Pulmonary artery endothelial cell (primary cell): ENCODE measurements at regions not wholly inside any gene's neighbourhood (a gene's known extent, or its start where the extent isn't known, plus 50 kb on each side); places are given as distances from the start of the nearest gene placed in this dataset.

Experiments used
- DNase-seq: peaks from one replicate; pipeline ENCODE4 v3.0.0-alpha.2; 2011; ENCODE audit warnings: low read depth, low spot score

- DNase-seq: no peak
Measured at GRCh38 chr2:217098435-217098834, 238.6 kb upstream of the TNP1 start.

- no peak for DNase-seq
Measured at GRCh38 chr2:217097346-217097745, 237.5 kb upstream of the TNP1 start.

GRCh38 chr2:217096474-217097225, 236.8 kb upstream of the TNP1 start:
- DNase-seq: no peak

- DNase-seq: no peak
Measured at GRCh38 chr2:217095511-217096205, 235.8 kb upstream of the TNP1 start.

- no peak for DNase-seq
Measured at GRCh38 chr2:217092710-217093379, 233.0 kb upstream of the TNP1 start.

GRCh38 chr2:217091531-217091930, 231.7 kb upstream of the TNP1 start:
- no peak for DNase-seq

GRCh38 chr2:217090884-217091283, 231.0 kb upstream of the TNP1 start:
- DNase-seq: no peak

- no peak for DNase-seq
Measured at GRCh38 chr2:217090024-217090473, 230.2 kb upstream of the TNP1 start.

- DNase-seq: no peak
Measured at GRCh38 chr2:217086718-217087117, 226.9 kb upstream of the TNP1 start.

- DNase-seq: no peak
Measured at GRCh38 chr2:217086038-217086522, 226.2 kb upstream of the TNP1 start.

GRCh38 chr2:217085543-217085942, 225.7 kb upstream of the TNP1 start:
- no peak for DNase-seq

- no peak for DNase-seq
Measured at GRCh38 chr2:217081799-217082198, 221.9 kb upstream of the TNP1 start.

GRCh38 chr2:217079165-217079564, 219.3 kb upstream of the TNP1 start:
- DNase-seq: no peak

GRCh38 chr2:217077831-217078407, 218.1 kb upstream of the TNP1 start:
- no peak for DNase-seq

GRCh38 chr2:217076657-217077232, 216.9 kb upstream of the TNP1 start:
- no peak for DNase-seq

GRCh38 chr2:217076058-217076435, 216.2 kb upstream of the TNP1 start:
- no peak for DNase-seq

- no peak for DNase-seq
Measured at GRCh38 chr2:217075268-217076057, 215.6 kb upstream of the TNP1 start.

GRCh38 chr2:217074576-217075255, 214.9 kb upstream of the TNP1 start:
- no peak for DNase-seq

GRCh38 chr2:217071416-217071815, 211.6 kb upstream of the TNP1 start:
- no peak for DNase-seq

- no peak for DNase-seq
Measured at GRCh38 chr2:217070611-217071010, 210.7 kb upstream of the TNP1 start.
